NCI-H524 (cell line): ENCODE measurements at regions not wholly inside any gene's neighbourhood (a gene's known extent, or its start where the extent isn't known, plus 50 kb on each side); places are given as distances from the start of the nearest gene placed in this dataset.

Experiments used
- DNase-seq, 2 experiments: peaks; one replicate each; lab custom pipeline; 2025; lab: John Stamatoyannopoulos, UW

DNA sequence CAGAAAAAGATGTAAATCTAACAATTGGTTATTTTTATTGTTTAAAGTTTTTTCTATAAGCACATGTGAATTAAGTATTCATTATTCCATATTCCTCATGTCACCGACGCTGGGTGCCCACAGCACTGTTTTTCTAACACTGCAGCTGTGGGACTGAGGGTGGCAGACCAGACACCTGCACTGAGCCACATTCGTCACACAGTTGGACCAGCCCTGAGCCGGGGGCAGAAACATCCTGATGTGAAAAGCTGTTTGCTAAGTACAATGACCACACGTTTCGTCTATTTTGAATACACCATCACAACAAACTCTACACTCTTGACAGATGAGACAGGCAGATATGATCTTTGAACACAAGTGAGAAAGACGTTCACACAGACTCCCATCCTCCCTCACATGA lies 749.5 kb downstream of the KCNJ18 start:
- DNase-seq, result no peak

DNA sequence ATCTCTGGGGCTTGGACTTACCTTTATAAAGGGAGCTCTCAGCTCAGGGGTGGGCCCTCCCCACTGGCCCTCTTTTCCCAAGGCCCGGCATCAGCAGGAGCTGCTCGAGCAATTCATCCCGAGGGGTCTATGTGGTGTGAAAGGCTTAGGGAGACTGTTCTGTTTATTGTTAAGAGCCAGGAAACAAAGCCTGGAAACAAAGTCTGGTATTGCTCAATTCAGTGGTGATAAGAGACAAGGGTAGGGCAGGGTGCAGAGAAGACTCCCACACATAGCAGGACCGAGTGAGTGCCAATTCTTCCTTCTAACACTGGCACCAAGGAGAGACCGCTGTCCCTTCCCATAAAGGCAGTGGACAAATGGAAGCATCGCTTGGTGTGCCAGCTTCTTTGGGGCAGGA lies 750.7 kb downstream of the KCNJ18 start:
- DNase-seq, result no peak

DNA sequence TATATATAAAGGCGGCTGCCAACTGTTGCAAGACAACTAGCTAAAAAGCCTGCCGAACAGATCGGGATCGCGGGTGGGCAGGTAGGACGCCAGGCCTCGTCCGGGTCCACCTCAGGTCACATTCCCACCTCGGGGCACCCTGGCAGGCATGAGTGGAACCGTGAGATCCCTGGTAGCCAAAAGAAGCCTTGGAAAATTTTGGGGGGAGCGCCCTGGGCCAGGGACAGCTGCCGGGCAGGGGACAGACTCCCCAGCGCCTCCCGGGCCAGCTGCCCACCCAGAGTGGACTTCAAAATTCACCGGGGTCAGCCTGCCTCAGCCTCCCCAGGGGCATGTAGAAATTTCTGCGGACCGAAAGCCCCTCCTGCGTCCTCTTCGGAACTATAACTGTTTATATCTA lies 760.9 kb downstream of the KCNJ18 start:
- no peak for DNase-seq

DNA sequence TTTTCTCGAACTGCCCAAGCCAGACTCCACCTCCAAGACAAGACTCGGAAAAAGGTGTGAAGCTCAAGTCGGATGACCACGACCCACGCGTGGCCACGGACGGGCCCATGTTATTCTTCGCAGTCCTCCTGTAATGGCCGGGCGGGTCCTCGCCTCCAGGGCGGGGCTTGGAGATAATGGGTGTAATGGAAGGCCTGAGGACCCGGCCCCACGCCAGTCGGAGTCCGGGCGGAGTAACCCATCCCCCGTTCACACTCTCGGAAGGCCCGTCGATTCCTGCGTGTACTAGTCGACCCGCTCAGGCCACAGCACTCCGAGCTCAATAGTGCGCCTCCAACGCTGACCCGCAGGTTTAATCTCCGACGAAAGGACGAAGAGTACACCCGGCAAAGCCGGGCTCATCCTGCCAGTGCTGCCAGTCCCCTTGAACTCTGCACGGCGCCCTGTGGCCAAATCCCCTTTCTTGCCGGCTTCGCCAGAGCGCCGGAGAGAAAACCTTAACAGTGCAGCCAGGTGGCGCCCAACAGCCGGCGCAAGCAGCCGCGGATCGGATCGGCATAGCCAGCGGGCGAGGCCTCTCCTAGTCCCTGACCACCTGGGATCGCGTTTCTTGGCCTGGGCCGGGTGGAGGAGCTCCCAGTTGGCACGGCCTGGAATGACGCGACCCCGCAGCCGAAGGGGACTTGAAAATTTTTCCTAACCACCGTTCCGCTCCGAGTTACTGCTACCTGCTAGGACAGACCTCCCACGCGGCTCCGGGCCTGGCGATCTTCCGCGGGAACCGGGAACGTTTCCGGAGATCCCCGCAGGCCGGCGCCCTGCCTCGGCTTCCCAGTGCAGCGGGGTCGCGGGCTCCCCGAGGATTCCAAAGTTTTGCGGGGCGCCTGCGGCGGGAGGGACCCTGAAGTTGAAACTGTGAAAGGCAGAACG lies 762.0 kb downstream of the KCNJ18 start:
- no peak for DNase-seq

DNA sequence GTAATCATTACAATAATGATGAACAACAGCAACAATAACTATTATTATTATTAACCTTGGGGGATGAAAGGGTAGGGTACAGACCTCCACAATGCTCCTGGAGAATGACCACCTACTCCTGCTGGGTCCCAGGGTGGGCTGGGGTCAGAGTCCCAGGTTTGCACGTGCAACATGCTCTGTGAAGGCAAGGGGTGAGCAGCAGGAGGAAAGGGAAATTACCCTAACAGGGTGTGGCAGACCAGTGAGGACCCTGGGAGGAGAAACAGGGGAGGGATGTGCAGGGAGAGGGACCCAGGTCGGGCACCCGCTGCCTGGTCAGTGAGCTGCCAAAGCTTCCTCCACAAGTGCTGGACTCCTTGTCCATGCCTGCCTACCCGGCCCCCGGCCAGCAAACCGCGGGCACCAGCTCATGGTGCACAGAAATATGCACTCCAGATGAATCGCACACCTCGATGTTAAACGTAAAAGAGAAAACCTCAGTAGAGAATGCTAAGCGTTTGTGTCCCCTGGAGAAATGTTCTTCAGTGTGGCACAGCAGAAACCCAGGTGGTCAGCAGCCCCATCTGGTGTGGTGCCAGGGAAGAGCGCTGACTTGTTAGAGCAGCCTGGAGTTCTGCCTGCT lies 767.1 kb downstream of the KCNJ18 start:
- DNase-seq, result no peak

DNA sequence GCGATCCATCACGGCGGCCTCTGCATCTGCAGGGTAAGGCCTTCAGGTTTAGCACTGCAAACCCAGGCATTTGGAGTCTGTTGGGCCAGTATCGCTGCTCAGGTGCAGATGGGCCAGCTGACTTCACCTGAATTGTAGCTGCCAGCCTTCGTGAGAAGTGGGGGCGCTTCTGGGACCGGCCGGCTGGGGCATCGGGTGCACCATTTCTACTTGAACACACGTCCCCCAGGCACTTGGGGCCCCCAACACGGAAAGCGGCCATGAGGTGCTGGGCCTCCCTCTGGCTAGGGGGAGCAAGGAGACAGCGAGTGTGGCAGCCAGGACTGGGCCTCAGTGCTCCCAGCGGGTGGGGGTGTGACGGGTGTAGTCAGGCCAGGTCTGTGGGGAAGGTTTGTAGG lies 767.6 kb downstream of the KCNJ18 start:
- DNase-seq, result no peak

DNA sequence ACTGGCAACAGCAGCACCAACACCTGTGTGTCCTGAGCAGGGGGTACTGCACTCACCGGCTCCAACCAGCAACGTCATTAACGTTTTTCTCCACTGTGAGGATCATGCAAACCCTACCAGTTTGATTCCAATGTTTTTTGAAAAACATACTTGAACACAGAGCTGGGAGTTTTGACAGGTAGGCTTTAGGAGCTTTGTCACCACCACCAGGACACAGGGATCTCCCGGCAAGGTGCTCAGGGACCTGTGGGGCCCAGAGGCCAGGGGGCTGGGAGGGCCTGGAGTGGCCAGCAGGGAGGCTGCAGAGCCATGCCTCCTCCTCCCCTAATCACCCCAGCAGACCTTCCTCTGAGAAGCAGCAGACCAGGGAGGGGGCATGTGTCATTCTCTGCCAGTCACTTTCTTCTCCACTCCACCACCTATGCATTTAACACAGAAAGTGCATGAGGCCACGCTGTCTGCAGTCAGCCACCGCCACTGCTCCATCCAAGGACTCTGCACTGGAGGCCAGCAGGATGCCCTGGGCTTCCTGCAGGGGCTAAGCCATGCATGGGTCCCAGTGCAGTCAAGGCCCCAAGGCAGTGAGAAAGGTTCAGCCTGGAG lies 768.2 kb downstream of the KCNJ18 start:
- no peak for DNase-seq

DNA sequence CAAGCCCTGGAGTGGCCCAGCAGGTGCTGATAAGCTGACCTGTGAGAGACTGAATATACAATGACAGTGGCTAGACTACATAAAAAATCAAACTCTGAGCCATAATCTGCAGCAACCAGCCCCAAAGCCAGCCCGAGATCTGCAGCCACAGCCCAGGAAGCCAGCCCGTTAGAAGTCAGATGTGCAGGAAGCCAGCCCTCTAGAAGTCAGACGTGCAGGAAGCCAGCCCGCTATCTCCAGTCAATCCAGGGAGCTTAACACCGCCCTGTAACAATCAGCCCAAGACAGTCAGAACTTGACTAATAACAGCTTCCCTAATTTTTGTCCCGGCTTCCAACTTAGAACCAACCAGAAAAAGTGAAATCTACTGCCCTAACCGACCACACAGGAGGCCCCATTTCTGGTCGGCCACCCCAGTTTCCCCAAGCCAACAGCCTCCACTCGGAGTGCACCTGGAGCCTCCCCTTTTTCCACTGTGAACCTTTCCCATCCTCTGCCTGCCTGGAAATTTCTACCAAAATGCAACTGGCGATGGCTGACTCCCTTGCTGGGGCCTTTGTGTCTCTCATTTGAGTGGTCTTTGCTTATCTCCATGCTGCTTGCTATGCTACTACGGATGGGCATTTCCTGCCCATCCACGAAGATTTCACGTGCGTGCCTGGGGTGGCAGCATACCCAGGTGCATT lies 769.3 kb downstream of the KCNJ18 start:
- no peak for DNase-seq

DNA sequence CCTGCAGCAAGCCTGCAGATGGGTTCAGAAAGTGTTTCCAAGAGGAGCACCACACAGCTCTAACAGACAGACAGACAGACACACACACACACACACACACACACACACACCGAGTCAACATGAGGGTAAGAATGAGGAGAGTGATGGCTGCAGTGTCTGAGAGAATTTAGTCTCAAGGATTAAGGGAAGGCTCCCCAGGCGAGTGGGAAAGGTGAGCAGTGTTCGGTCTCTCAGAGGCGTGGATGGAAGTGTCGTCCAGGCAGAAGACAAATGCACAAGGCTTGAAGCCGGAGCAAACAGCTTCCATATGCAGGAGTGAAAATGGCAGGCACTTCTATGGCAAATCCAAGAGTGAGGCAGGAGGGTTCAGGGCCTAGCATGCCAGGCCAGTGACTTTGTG lies 770.1 kb downstream of the KCNJ18 start:
- no peak for DNase-seq

DNA sequence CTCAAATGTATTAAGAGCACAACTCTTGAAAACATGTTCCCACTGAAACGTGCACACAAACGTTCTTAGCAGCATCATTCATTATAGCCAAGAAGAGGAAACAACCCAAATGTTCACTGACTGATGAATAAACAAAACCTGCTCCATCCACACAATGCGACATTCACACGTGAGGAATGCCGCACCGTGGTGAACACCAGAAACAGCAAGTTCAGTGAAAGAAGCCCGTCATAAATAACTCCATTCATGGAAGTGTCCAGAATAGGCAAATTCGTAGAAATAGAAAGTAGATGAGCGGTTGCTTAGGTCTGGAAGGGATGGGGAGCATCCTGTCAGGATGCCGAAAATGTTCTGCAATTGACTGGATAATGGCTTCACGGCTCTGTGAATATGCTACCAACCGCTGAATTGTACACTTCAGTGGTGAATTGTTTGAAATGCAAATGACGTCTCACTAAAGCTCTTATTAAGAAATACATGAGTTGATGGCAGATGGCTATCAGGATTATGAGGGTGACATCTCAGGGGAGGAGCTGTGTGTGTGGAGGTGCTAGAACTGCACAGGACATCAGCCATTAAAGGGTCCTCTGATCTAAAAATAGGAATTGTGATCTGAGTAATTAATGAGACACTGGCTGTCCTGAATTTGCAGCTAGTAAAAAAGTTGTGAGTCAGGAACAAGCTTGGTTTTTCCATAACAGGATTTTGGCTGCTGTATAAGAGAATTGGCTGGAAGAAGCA lies 771.0 kb downstream of the KCNJ18 start:
- no peak for DNase-seq

DNA sequence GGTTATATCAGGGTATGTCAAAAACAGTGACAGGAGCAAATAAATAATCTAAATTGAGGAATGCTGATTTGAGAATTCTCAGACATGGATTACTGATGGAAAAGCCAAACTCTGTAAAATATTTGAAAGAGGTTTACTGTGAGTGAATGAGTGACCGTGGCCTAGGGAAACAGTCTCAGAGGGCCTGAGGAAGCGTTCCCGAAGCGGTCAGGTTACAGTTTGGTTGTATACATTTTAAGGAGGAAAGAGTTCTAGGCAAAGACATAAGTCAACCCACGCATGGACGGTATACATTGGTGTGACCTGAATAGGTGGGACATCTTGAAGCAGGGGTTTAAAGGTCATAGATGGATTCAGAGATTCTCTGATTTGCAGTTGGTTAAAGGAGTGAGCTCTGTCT lies 771.7 kb downstream of the KCNJ18 start:
- no peak for DNase-seq

DNA sequence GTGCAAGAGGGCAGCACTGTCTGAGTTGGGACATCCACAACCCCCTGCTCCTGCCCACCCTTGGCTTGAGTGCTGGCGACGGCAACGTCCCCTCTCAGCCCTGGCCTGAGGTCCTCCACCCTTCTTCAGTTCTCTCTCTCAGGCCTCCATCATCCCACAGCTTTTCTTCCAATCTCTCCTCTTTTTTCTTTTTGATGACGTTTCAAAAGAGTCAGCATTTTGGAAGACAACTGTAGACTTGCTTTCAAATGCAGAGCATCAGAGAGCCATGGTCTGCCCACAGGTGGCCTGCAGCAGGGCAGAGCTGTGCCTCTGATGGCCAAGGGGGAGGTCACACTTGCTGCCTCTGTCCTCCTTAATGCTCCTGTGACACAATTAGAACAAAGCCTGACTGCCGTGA lies 775.4 kb downstream of the KCNJ18 start:
- no peak for DNase-seq

DNA sequence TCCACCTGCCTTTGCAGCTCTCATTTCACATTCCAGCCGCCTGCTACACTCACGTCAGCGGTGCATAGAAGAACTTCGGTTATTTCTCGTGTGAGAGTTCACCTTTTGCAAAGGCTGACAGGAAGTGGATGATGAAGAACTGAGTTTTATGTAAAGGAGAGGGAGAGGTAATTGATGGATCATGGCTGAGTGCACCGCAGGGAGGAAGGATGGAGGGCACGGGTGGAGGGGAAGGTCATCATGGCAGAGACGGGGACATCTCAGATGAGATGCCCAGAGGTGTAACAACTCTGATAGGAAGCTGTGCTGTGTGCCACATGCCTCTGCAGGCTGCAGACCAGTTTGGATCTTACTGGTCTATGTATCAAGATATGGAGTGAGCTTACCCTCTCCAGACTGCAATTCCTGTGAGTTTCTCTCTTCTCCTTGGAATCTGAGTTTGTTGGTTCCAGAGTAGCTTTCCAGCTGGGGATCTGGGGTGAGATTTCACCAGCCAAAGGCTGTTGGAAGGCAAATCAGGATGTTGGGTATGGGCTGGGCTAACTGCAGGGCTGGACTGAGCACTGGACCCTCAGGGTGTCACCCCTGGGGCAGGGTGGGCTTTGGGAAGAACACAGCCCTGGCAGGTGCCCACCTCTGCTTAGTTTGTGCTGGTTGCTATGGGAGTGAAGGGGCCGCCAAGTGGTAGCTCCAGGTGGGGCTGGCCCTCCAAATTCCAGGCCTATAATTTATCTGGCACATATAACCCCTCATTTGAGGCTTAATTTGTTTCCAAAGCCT lies 777.0 kb downstream of the KCNJ18 start:
- no peak for DNase-seq

DNA sequence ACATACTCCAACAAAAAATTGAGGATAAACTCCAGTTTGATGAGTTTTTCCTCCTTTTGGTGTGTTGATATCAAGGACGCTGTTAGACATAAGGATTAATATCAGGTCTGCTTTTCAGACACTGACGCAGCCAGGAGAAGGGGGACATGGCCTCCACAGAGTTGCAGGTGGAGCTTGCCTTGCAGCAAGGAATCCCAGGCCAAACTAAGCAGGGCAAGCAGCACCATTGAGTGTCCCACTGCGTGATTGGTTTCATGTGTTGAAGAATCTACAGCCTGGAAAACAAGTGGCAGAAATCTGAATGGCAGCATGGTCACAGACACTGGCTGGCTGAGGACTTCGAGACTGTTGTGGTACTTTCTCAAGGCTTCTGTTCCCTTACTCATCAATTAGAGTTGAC lies 777.6 kb downstream of the KCNJ18 start:
- no peak for DNase-seq

DNA sequence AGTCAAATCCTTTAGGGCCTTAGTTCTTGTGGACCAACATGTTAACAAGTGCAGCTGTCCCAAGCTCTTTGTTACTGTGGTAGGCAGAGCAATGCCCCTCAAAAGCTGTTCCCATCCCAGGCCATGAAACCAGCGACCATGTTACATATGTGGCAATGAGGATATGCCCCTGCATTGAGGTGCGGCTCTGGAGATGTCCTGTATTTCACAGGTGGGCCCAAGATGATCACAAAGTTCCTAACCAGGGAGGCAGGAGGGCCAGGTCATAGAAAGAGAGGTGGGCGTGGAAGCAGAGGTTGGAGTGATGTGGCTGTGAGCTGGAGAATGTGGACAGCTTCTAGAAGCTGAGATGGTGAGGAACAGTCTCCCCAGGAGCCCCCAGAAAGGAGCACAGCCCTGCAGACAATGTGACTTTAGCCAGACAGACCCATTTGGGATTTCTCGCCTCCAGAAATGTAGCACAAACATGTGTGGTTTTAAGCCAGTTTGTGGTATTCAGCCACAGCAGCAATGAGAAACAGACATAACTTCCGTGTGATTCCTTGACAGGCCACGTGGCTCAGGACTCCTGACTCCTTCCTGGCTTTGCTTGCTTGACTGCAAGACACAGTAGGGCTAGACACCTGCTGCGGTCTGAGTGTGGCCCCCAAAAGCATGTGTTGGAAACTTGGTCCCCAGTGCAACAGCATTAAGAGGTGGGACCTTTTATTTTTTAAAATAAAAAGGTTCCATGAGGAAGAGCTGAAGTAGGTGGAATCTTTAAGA lies 778.3 kb downstream of the KCNJ18 start:
- no peak for DNase-seq

DNA sequence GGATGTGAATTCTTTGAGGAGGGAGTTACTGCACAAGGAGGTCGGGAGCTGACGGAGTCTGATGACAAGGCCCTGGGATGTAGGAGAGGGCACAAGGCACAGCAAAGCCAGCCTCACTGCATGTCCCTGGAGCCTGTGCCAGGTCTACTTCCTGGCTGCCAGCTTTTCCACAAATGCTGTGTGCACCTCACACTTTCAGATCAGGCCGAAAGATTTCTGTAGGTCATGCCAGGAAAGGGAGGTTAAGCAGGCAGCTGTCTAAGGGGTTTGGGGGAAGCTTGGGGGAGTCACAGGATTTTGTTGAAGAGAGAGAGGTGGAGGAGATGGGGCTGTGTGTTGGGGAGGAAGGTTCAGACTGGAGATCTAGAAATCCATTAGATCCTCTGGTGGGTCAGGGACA lies 792.5 kb downstream of the KCNJ18 start:
- no peak for DNase-seq

DNA sequence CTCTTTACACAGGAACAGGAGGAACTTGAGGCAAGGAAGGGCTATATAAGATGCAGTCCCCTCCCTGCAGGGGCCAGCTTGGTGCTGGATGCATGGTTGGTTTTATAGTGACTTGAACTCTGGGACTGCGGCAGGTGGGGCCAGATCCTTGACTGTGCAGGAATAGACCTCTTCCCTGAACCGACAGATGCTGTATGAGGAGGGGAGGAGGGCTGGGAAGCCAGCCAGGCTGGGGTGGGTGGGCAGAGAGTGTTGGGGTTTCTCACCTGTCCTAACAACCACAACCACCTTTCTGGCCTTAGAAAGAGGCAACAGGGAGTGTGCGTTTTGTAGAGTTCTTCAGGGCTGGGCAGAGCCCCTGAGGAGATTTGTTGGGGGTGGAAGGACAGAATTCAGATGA lies 798.1 kb downstream of the KCNJ18 start:
- DNase-seq, result no peak

DNA sequence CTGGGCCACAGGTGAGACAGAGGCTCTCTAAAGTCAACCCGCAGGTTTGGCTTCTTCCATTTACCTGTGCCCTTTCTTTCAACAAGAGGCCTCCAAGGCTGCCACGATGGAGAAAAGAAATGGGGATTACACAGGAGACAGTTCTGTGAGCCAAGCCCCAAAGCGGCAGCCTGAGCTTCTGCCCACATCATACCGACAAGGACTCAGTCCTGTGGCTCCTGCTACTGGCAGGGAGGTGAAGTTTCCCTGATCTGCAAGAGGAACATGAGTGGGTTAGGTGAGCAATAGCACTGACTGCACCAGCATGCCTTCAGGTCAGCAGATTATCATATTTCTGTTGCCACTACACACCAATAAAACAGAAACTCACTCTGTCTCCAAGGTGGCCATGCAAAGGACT lies 800.0 kb downstream of the KCNJ18 start:
- DNase-seq, result no peak

DNA sequence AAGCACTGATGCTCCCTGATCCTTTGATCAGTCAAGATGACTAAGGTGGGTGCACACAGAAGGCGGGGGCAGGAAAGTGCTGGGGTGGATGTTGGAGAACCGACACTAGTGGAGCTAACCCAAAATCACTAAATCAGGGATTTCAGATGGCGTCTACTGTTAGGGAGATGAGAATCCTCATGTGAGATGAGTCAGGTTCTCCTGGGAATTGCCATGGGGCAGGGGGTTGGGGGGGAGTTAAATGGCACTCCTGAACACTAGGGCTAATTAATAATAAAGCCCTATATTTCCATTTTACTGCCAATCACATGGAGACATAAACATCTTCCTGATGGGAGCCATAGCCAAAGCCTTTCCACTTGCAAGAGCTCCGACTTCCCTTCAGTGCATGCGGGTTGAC lies 804.1 kb downstream of the KCNJ18 start:
- DNase-seq, result no peak

DNA sequence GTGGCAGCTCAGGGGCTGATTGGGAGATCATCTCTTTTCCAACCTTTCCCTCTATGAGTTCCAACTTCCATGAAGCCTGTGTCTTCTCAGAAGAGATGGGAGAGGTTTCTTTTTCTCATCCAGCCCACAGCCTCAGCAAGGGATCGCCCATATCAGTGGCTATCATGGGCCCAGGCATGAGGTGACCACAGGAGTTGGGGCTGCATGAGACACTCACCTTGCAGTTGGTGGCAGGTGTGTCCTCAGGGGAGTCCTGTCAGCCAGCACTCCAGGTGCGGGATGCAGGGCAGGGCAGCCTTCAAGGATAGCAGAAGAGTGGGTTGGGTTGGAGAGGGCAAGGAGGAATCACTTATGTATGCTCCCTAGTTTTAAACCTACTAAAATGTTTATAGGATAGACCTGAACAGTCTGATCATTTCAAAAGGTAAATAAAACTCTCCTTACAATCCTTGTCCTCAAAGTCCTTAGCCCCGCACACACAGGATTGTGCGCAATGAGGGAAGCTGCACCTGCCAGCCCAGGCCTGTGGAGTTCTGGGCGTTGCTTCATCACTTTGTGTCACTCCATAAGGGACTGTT lies 811.1 kb downstream of the KCNJ18 start:
- no peak for DNase-seq
